GM23338 (cell line): ENCODE measurements at regions not wholly inside any gene's neighbourhood (a gene's known extent, or its start where the extent isn't known, plus 50 kb on each side); places are given as distances from the start of the nearest gene placed in this dataset.
A peak's percentile ranks its signal among the peaks of the same experiment; 100 is the strongest.
"Not testable (repeated sequence)": the region's sequence is repeated elsewhere in the genome, so short reads cannot be mapped to it uniquely, and the experiment has no call there.

Experiments used
- ATAC-seq: fragments of 200-7000 bp; cut with Tn5 transposase; 3 replicates; pipeline ENCODE4 v1.9.1; 2020
- DNase-seq: peaks from one replicate; pipeline ENCODE4 v3.0.0-alpha.2; 2015; ENCODE audit warnings: low spot score
- H2AFZ ChIP-seq: fragments of 200-600 bp; sonication (generic); 2 replicates; pipeline ENCODE4 v1.8.0; 2016; ENCODE audit warnings: antibody characterized with exemption, mild to moderate bottlenecking, moderate library complexity
- H3F3A ChIP-seq: fragments of 200-600 bp; sonication (generic); replicated peaks from 2 replicates; pipeline ENCODE4 v1.8.0; 2017; ENCODE audit warnings: antibody characterized with exemption, mixed run types, low read depth
- H3K27ac ChIP-seq: fragments of 200-600 bp; sonication (generic); 2 replicates; pipeline ENCODE4 v1.6.1; 2016; ENCODE audit warnings: low read depth
- H3K27me3 ChIP-seq: fragments of 200-600 bp; sonication (generic); 2 replicates; pipeline ENCODE4 v1.8.0; 2016; ENCODE audit warnings: mild to moderate bottlenecking, mixed run types, moderate library complexity; ENCODE audit not compliant: insufficient read depth
- H3K36me3 ChIP-seq: fragments of 200-600 bp; sonication (generic); 2 replicates; pipeline ENCODE4 v1.8.0; 2016; ENCODE audit warnings: mild to moderate bottlenecking; ENCODE audit not compliant: insufficient read depth
- H3K4me1 ChIP-seq: fragments of 200-600 bp; sonication (generic); 2 replicates; pipeline ENCODE4 v1.8.0; 2016; ENCODE audit warnings: mild to moderate bottlenecking, moderate library complexity; ENCODE audit not compliant: insufficient read depth
- H3K4me2 ChIP-seq: fragments of 200-600 bp; sonication (generic); 2 replicates; pipeline ENCODE4 v1.7.1; 2017; ENCODE audit warnings: mixed run types
- H3K4me3 ChIP-seq: fragments of 200-600 bp; sonication (generic); 2 replicates; pipeline ENCODE4 v1.6.1; 2016; ENCODE audit warnings: mixed run types
- H3K79me2 ChIP-seq: fragments of 200-600 bp; sonication (generic); replicated peaks from 2 replicates; pipeline ENCODE4 v1.8.0; 2017; ENCODE audit warnings: mild to moderate bottlenecking; ENCODE audit not compliant: insufficient read depth
- H3K9me2 ChIP-seq: fragments of 200-600 bp; sonication (generic); 2 replicates; pipeline ENCODE4 v1.8.0; 2017; ENCODE audit not compliant: insufficient read depth
- H4K20me1 ChIP-seq: fragments of 200-600 bp; sonication (generic); replicated peaks from 2 replicates; pipeline ENCODE4 v1.8.0; 2017; ENCODE audit warnings: mild to moderate bottlenecking; ENCODE audit not compliant: insufficient read depth
- H3K27ac Mint-ChIP-seq: 2 replicates; pipeline ENCODE4 v1.8.0; 2020; ENCODE audit warnings: inconsistent platforms, mild to moderate bottlenecking, moderate library complexity, mixed read lengths
- H3K27me3 Mint-ChIP-seq: 3 replicates; pipeline ENCODE4 v1.8.0; 2022; ENCODE audit warnings: low read depth, mild to moderate bottlenecking, moderate library complexity, mixed read lengths, inconsistent platforms; ENCODE audit not compliant: insufficient read depth, poor library complexity
- H3K36me3 Mint-ChIP-seq: 3 replicates; pipeline ENCODE4 v1.8.0; 2021; ENCODE audit warnings: low read depth, mild to moderate bottlenecking, inconsistent platforms, moderate library complexity, mixed read lengths
- H3K4me1 Mint-ChIP-seq: 3 replicates; pipeline ENCODE4 v1.8.0; 2020; ENCODE audit warnings: mild to moderate bottlenecking, inconsistent platforms, mixed read lengths
- H3K4me3 Mint-ChIP-seq: 3 replicates; pipeline ENCODE4 v1.8.0; 2021; ENCODE audit warnings: moderate library complexity, mild to moderate bottlenecking, inconsistent platforms, mixed read lengths
- H3K9me3 Mint-ChIP-seq: 3 replicates; pipeline ENCODE4 v1.8.0; 2020; ENCODE audit warnings: moderate library complexity, mild to moderate bottlenecking, inconsistent platforms, mixed read lengths
- ETS1 ChIP-seq: IDR thresholded peaks from 2 replicates; pipeline ENCODE4 v1.6.1; 2016; ENCODE audit warnings: antibody characterized with exemption
- EZH2phosphoT487 ChIP-seq: fragments of 200-600 bp; sonication (generic); IDR thresholded peaks from one replicate; pipeline ENCODE4 v1.8.1; 2018; ENCODE audit warnings: antibody characterized with exemption; ENCODE audit not compliant: unreplicated experiment
- POLR2AphosphoS5 ChIP-seq: IDR thresholded peaks from 2 replicates; pipeline ENCODE4 v1.6.1; 2016; ENCODE audit warnings: antibody characterized with exemption, low read depth
- REST ChIP-seq: IDR thresholded peaks from one replicate; pipeline ENCODE4 v1.6.1; 2018; ENCODE audit warnings: antibody characterized with exemption; ENCODE audit not compliant: unreplicated experiment

GRCh38 chr7:149574428-149574827, 76.8 kb upstream of the ZNF746 start:
- not testable (repeated sequence) for H3K4me3 ChIP-seq, H4K20me1 ChIP-seq, H3K4me3 Mint-ChIP-seq, H3F3A ChIP-seq, H3K27me3 ChIP-seq, H3K4me1 Mint-ChIP-seq, H3K27me3 Mint-ChIP-seq, DNase-seq, H3K27ac Mint-ChIP-seq, H3K4me1 ChIP-seq, H2AFZ ChIP-seq, H3K9me2 ChIP-seq, ATAC-seq, H3K79me2 ChIP-seq, H3K4me2 ChIP-seq, H3K27ac ChIP-seq
- peaks cover 13% of the 10 kb centered on the region; the same call in 1 of the 2 replicates for H3K36me3 ChIP-seq
- Mint-ChIP-seq H3K9me3 (peaks cover 92% of the 10 kb centered on the region), H3K36me3 (peaks cover 77% of the 10 kb centered on the region)

- Histone ChIP-seq H3K27me3 (no peaks in the 10 kb centered on the region), H4K20me1 (no peaks in the 10 kb centered on the region), H3K79me2 (no peaks in the 10 kb centered on the region), H3K27ac (no peak overlapping the region), H3F3A (no peaks in the 10 kb centered on the region), H3K4me3 (no peak overlapping the region), H3K9me2 (no peaks in the 10 kb centered on the region), H2AFZ (no peak overlapping the region), H3K4me2 (no peak overlapping the region), H3K4me1 (no peaks in the 10 kb centered on the region), H3K36me3 (peaks cover 18% of the 10 kb centered on the region; the same call in 1 of the 2 replicates)
- ATAC-seq (no peak), DNase-seq (peak; percentile 37)
- Mint-ChIP-seq H3K9me3 (peaks cover 89% of the 10 kb centered on the region), H3K27ac (no peak overlapping the region), H3K4me3 (no peak overlapping the region), H3K27me3 (no peaks in the 10 kb centered on the region), H3K36me3 (peaks cover 75% of the 10 kb centered on the region), H3K4me1 (no peaks in the 10 kb centered on the region)
- no peak for TF ChIP-seq EZH2phosphoT487
- TF ChIP-seq POLR2AphosphoS5, result no peak
- TF ChIP-seq REST, result no peak
- TF ChIP-seq ETS1, result no peak
These were observed 75.9 kb upstream of the ZNF746 start for GRCh38 chr7:149573519-149573918.

- H3K27me3 Mint-ChIP-seq, H3K4me3 Mint-ChIP-seq, H3K27me3 ChIP-seq, ATAC-seq, DNase-seq, H3K4me1 ChIP-seq, H3K4me2 ChIP-seq, H3K4me1 Mint-ChIP-seq, H3K27ac Mint-ChIP-seq, H3K4me3 ChIP-seq, H2AFZ ChIP-seq, H3K79me2 ChIP-seq, H3K9me2 ChIP-seq, H3K27ac ChIP-seq, H4K20me1 ChIP-seq, H3F3A ChIP-seq: not testable (repeated sequence)
- H3K36me3 ChIP-seq, result peaks cover 17% of the 10 kb centered on the region; the same call in 1 of the 2 replicates
- H3K36me3 Mint-ChIP-seq, result peaks cover 75% of the 10 kb centered on the region
- peaks cover 87% of the 10 kb centered on the region for H3K9me3 Mint-ChIP-seq
These were observed 75.3 kb upstream of the ZNF746 start for GRCh38 chr7:149572920-149573319.
